Left colon (tissue), 2 donors: ENCODE measurements at regions not wholly inside any gene's neighbourhood (a gene's known extent, or its start where the extent isn't known, plus 50 kb on each side); places are given as distances from the start of the nearest gene placed in this dataset.
"Not testable (repeated sequence)": the region's sequence is repeated elsewhere in the genome, so short reads cannot be mapped to it uniquely, and the experiment has no call there.

Experiments used
- ATAC-seq: fragments of 200-7000 bp; cut with Tn5 transposase; one replicate; pipeline ENCODE4 v1.9.1; 2020; ENCODE audit warnings: mild to moderate bottlenecking, moderate library complexity
- DNase-seq, 2 donors: peaks; one replicate each; pipeline ENCODE4 v3.0.0-alpha.2; 2020
- intact Hi-C, 2 donors: fragments of 100-400 bp; cut with DNase I in 1 of 2; cut with micrococcal nuclease in 1 of 2; formaldehyde crosslinking; loops; one replicate each; pipeline versions ENCODE4 v1.11.2 to v1.14.0; 2022; cut with DNase I, micrococcal nuclease
- donor health status: DM: no; HTN: no; CAD: no.
- donor health status: DM: yes; HTN: yes; CAD: no.

DNA sequence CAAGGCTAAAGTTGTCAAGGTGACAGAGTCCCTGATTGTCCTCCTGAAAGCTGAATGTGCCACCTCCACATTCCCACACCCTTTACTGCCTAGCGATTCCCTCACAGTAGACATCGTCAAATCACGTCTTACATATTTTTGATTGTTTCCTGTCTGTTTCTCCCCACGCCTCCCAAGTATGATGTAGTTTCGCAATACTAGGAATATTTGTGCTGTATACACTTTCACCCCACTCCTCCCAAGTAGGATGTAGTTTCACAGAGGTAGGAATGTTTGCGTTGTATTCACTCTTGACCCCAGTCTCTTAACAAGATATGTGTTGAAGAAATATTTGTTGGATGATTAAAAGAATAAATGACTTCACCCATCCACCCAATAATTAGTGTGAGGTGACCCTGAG lies 524.1 kb downstream of the PRIM2 start:
- not testable (repeated sequence) for ATAC-seq, DNase-seq

DNA sequence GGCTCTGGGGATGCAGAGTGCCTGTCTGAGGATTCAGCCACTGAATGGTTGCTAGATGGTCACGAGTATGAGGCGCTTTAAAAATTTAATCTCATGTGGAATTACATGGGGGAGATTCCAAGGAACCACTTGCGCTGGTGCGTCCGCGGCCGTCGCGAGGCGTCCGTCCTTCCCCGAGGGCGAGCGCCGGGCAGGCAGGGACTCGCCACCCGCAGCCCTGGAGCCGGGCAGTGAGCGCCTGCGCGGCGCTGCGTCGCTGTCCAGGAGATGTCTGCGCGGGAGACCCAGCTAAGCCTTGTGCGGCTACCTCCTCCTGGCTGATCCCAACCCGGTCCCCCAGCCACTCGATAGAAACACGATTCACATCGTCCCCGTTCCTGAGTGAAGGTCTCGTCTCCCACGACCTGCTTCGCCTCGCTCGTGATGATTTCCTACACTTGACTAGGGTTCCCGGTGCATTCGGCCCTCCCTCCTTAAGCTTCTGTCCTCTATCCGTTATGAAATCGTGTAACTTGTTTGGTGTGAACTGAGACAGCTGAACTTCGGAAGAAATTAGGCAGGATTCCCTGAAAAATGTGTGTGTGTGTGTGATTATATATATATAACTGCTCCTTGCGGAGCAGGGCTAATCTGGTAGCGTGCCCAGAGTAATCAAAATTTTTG lies 536.4 kb downstream of the PRIM2 start:
- DNase-seq, ATAC-seq, intact Hi-C loops: not testable (repeated sequence)

More for the DNA sequence above, 524.1 kb downstream of the PRIM2 start:
- intact Hi-C loops, result not testable (repeated sequence)

DNA sequence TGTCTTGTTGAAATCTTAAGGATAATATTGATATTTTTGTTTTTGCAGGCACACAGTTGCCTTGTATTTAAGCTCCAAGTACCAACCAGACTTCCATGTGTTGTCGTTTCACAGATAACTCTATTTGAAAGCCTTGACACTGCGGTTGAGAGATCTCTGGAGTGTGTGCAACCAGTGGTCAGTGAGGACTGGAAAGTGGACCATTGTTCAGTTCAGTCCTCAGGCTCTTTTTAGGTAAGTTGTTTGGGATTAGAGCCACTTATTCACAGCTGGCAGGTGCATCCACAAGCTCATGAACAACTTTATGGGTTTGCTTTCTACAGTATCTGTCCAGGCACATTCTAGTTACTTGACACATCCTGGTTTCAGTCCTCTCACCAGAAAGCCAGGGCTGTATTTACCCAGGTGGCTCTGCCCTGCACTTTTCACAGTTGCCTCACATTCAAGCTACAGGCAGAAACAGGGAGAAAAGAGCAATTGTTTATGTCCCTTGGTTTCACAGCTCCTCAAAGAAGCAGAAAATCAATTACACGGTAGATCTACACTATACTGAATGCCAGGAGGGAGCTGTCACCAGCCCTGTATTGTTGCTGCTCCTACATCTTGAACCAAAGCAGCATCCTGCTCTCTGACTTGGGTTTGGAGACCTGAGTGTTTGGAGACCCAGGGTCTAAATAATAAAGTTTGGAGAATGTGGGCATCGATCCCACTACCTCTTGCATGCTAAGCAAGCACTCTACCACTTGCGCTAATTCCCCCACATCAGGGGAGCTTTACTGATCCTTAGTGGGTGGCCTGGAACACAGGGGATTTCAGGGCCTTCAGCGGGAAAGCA lies 543.3 kb downstream of the PRIM2 start:
- DNase-seq, intact Hi-C loops, ATAC-seq: not testable (repeated sequence)

DNA sequence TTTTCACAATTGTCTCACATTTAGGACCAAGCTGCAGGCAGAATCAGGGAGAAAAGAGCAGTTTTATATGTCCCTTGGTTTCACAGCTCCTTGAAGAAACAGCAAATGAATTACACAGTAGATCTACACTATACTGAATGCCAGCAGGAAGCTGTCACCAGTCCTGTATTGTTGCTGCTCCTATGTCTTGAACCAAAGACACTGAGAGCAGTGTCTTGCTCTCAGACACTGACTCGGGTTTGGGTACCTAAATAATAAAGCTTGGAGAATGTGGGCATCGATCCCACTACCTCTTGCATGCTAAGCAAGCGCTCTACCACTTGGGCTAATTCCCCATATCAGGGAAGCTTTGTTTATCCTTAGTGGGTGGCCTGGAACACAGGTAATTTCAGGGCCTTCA lies 552.7 kb downstream of the PRIM2 start:
- ATAC-seq, intact Hi-C loops, DNase-seq: not testable (repeated sequence)

GRCh38 chr6:57873424-57873823 lies 556.0 kb downstream of the PRIM2 start:
- intact Hi-C loops, DNase-seq, ATAC-seq: not testable (repeated sequence)

DNA sequence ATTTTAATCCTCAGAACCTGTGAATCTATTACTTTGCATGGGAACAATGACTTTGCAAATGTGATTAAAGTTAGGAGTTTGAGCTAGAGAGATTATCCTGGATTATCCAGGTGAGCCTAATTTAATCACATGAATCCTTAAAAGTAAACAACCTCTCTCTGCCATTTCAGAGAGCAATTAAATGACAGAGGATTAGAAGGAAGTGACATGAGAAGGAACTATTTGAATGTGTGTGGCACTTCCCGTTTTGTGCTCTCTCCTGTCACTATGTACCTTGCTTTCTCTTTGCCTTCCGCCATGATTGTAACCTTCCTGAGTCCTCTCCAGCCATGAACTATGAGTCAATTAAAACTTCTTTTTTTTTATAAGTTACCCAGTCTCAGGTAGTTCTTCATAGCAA lies 559.2 kb downstream of the PRIM2 start:
- ATAC-seq, DNase-seq, intact Hi-C loops: not testable (repeated sequence)

DNA sequence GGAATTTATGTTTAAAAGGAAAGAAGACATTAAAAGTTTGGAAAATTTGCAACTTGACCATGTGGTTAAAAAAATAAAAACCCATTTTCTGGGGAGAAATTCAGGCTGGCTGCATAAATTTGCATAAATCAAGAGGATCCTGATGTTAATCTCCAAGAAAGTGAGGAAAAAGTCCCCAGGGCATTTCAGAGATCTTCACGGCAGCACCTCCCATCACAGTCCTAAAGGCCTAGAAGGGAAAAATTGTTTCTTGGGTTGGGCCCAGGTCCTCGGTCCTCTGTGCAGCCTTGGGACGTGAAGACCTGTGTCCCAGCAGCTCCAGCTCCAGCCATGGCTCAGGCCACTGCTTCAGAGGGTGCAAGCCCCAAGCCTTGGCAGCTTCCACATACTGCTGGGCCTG lies 560.3 kb downstream of the PRIM2 start:
- DNase-seq, ATAC-seq, intact Hi-C loops: not testable (repeated sequence)

DNA sequence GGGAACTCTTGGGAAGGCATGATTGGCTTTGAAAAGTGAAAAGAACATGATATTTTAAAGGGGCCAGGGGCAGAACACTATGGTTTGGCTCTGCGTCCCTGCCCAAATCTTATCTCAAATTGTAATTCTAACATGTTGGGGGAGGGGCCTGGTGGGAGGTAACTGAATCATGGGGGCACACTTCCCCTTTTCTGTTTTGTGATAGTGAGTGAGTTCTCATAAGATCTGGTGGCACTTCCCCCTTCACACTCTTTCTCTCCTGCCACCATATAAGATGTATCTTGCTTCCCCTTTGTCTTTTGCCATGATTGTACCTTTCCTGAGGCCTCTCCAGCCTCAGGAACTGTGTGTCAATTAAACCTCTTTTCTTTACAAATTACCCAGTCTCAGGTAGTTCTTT lies 561.4 kb downstream of the PRIM2 start:
- DNase-seq, ATAC-seq, intact Hi-C loops: not testable (repeated sequence)

GRCh38 chr6:57898850-57899249 lies 581.4 kb downstream of the PRIM2 start:
- intact Hi-C loops, ATAC-seq: not testable (repeated sequence)

DNA sequence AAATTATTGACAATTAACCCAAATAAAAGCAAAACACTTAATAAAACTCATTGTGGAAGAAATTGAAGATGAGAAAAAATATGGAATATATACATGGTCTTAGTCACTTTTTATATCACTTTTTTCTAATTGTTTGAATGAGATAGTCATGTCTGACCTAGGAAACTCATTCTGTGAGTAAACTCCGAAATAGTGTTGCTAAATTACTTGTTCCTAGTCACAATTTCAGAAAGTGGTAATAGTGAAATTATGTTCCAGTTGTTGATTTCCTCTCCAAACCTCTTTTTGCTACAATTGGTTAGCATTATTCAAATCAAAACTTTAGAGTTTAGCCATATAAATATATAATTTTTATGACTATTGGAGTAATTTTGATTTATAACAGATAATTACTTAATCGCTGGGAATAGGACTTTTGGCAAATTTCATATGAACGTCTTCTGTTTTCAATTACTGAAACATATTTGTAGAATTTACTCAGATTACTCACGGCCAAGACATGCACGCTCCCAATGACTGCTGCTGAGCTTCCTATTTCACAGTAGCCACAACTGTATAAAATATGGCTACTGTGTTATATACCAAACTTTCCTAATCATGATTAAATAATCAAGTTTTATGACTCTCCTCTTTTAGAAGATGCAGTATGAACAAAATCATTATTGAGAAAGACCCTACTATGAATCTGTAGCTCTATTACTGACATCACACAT lies 583.4 kb downstream of the PRIM2 start:
- DNase-seq, intact Hi-C loops, ATAC-seq: not testable (repeated sequence)

More at GRCh38 chr6:57898850-57899249, 581.4 kb downstream of the PRIM2 start:
- not testable (repeated sequence) for DNase-seq

DNA sequence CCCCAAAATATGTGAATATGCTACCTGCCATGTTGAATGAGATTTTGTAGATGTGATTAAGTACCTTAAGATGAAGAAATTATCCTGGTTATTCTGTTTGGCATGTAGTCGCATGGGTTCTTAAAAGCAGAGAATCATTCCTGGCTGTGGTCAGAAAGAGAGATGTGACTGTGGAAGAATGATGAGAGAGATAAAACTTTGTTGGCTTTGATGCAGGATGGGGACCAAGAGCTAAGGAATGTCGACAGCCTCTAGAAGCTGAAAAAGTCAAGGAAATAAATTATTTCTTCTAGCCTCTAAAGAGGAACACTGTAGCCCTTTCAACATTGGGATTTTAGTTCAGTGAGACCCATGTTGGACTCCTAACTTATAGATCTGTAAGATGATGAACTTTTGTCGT lies 584.0 kb downstream of the PRIM2 start:
- ATAC-seq, DNase-seq, intact Hi-C loops: not testable (repeated sequence)

GRCh38 chr6:57904356-57904755 lies 586.9 kb downstream of the PRIM2 start:
- intact Hi-C loops, ATAC-seq: not testable (repeated sequence)

DNA sequence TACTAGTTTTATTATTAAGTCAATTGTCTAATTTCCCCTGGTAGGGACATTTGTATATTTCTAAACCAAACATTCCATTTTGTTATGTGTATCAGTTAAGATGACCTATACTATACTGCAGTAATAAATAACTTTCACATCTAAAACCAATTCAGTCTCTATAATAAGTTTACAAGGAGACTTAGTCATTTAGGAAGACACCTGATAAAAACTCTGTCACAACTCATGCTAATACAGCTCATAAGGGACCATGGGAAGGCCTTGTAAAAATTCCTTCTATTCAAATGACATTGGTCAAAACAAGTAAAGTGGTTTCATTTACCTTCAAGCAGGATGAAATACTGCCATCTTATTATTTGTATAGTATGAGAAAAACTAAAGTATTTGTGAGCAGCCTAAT lies 597.9 kb downstream of the PRIM2 start:
- intact Hi-C loops, DNase-seq, ATAC-seq: not testable (repeated sequence)

More at GRCh38 chr6:57904356-57904755, 586.9 kb downstream of the PRIM2 start:
- DNase-seq, result not testable (repeated sequence)

- ATAC-seq, DNase-seq, intact Hi-C loops: not testable (repeated sequence)
Measured at GRCh38 chr6:57942966-57943365, 625.5 kb downstream of the PRIM2 start.

DNA sequence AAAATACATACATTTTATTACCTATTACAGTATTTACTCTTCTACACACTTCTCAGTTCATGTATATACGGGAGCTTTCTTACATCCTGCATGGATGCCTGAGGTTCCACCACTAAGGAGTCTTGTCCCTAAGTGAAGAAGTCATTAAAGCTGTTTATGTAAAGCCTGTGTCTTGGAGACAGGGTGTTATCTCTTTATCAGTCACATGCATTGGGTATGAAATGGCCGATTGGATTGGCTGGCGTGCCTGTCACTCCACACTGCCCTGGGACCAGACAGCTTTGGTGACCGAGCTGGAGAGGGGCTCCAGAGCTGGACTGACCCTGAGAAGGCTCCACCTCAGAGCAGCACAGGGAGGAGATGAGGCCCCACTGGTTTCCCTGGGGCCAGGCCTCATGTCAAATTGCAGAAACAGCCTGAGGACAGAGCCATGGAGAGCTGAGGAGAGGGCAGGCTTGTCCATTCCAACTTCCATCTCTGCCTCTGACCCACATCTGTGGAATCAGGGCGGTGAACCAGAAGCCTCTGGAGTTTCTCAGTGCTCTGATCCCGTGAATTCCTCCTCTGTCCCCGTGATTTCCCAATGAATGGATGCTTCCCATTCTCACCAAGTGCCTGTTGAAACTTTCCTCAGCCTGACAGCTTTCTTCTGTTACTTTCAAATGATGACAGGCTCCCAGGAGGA lies 628.8 kb downstream of the PRIM2 start:
- intact Hi-C loops, ATAC-seq, DNase-seq: not testable (repeated sequence)

GRCh38 chr6:57946769-57947091 lies 629.3 kb downstream of the PRIM2 start:
- ATAC-seq, intact Hi-C loops, DNase-seq: not testable (repeated sequence)

- DNase-seq, ATAC-seq, intact Hi-C loops: not testable (repeated sequence)
Measured at GRCh38 chr6:57948481-57948880, 631.1 kb downstream of the PRIM2 start.

DNA sequence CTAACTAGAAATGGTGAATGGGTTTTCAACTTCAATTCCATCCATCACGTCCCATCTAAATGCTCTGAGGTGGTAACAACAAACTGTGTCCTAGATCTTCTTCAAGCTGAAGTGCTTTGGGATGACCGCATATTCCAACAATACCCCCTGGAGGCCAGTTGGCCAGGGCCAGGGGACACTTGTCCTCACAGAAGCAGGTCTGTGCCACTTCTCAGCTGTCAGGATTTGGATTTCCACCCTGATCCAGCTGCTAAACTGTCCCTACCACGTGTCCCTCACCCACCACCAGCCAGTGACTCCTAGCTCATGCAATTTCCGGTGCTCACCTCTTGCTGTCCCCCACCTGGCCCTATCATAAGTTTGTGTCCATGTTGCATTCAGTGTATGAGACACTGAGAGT lies 633.0 kb downstream of the PRIM2 start:
- ATAC-seq, intact Hi-C loops, DNase-seq: not testable (repeated sequence)
